Sigmoid colon (tissue), 6 donors: ENCODE measurements at regions not wholly inside any gene's neighbourhood (a gene's known extent, or its start where the extent isn't known, plus 50 kb on each side); places are given as distances from the start of the nearest gene placed in this dataset.

Source experiments
- DNase-seq: peaks from one replicate; pipeline ENCODE4 v3.0.0-alpha.2; 2019
- H3K27ac ChIP-seq, 4 donors: fragments of 200-600 bp; sonication (generic); one replicate each; pipeline ENCODE4 v1.5.1; 2016 to 2019; ENCODE audit warnings: mild to moderate bottlenecking in 1 of 4
- H3K27me3 ChIP-seq, 3 donors: fragments of 200-600 bp; sonication (generic); one replicate each; pipeline ENCODE4 v1.5.1; 2019; ENCODE audit warnings: mild to moderate bottlenecking in 1 of 3
- H3K36me3 ChIP-seq, 4 donors: fragments of 200-600 bp; sonication (generic); one replicate each; pipeline ENCODE4 v1.5.1; 2016 to 2019
- H3K4me1 ChIP-seq, 4 donors: fragments of 200-600 bp; sonication (generic); one replicate each; pipeline ENCODE4 v1.5.1; 2017 to 2019
- H3K4me3 ChIP-seq, 4 donors: fragments of 200-600 bp; sonication (generic); one replicate each; pipeline ENCODE4 v1.5.1; 2017 to 2019; ENCODE audit warnings: mild to moderate bottlenecking in 2 of 4, moderate library complexity in 1 of 4
- H3K9me3 ChIP-seq, 4 donors: fragments of 200-600 bp in 3 of 4; sonication (generic) in 3 of 4; one replicate each; pipeline versions ENCODE4 v1.5.1 to v1.6.1; 2013 to 2019
- EP300 ChIP-seq, 4 donors: sonication (generic); formaldehyde crosslinking; IDR thresholded peaks; one replicate each; pipeline ENCODE4 v1.6.1; 2017; ENCODE audit warnings: antibody characterized with exemption in 4 of 4
- POLR2A ChIP-seq, 2 donors: fragments of 450-650 bp; IDR thresholded peaks; one replicate each; pipeline ENCODE4 v1.6.1; 2016; ENCODE audit warnings: antibody characterized with exemption in 2 of 2, mild to moderate bottlenecking in 2 of 2, moderate library complexity in 2 of 2
- POLR2AphosphoS5 ChIP-seq, 4 donors: sonication (generic); formaldehyde crosslinking; IDR thresholded peaks; one replicate each; pipeline ENCODE4 v1.6.1; 2017; ENCODE audit warnings: antibody characterized with exemption in 4 of 4
- WGBS, 2 donors: extraction: QIAGEN DNeasy Blood & Tissue Kit; methylation state at CpG; one replicate each; pipeline ENCODE4 v1.1.7; 2013; 5-methylcytosine and 5-hydroxymethylcytosine counted together
- intact Hi-C: fragments of 100-400 bp; cut with DNase I; formaldehyde crosslinking; loops from one replicate; pipeline ENCODE4 v1.15.1; 2023
- small RNA-seq, 3 donors: library from RNA; depleted of rRNA; stranded (forward); fragments of <200 nt; gene quantifications; one replicate each; pipeline ENCODE3, GENCODE V24; 2016
- TF ChIP-seq, protein P1 (sequence below), 4 experiments: fragments of 450-650 bp in 3 of 4; fragments of 200-600 bp in 1 of 4; IDR thresholded peaks; one replicate each; pipeline ENCODE4 v1.5.1; 2016 to 2019; ENCODE audit warnings: antibody characterized with exemption in 4 of 4, mild to moderate bottlenecking in 3 of 4, moderate library complexity in 2 of 4
- donor health status: healthy with polysubstance abuse.
- donor health status: healthy.

DNA sequence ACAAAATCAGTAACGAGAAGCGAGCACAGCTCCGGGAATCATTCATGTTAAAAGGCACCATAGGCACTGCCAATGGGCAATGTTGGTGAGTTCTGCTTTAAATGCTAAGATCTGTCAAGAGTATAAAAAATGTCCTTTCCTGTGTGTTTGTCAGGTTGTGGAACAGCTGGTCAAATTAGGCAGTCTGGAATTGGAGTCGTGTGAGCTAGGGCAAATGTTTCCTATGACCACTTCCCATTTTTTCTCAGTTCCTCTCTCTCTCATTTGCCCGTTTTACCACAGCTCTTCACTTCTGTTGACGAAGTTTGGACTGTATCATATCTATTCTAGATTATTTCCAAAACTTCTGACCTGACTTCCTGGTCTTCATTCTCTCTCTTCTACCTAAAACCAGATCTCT lies 60.8 kb upstream of the GOLIM4 start:
- intact Hi-C loops = no loop called here
- Histone ChIP-seq H3K27ac (no peak overlapping the region), H3K9me3 (peaks cover 0 to 11% (median 0%) of the 10 kb centered on the region in 4 donors), H3K4me1 (peaks cover 0 to 13% (median 4%) of the 10 kb centered on the region in 4 donors), H3K27me3 (no peaks in the 10 kb centered on the region), H3K4me3 (no peak overlapping the region), H3K36me3 (no peaks in the 10 kb centered on the region)
- DNase-seq = no peak
- 62 to 81% methylated on average over 6 of the region's 6 CpGs for WGBS, 2 donors
- TF ChIP-seq POLR2AphosphoS5 (IDR thresholded peaks at IDR 0.05) (no peak), POLR2A (IDR thresholded peaks at IDR 0.05) (no peak)

DNA sequence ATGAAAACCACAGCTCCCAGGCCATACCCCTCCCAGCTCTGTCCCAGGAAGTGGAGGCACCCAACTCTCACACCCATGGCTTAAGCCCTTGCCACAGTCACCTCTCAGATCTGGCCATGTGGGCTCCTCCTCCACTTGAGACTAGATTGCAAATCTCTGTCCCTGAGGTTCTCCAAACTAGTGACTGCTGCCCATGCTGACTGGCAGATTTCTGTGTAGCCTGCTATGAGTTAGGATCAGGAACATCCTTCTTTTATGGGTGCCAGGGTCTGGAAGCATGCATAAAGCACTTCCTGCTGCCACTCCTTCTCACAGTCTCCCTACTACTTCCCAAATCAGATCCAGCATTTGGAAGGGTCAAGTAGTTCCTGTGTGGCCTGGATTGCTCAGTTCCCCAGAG lies 59.6 kb upstream of the GOLIM4 start:
- DNase-seq = no peak
- TF ChIP-seq, protein P1, sequence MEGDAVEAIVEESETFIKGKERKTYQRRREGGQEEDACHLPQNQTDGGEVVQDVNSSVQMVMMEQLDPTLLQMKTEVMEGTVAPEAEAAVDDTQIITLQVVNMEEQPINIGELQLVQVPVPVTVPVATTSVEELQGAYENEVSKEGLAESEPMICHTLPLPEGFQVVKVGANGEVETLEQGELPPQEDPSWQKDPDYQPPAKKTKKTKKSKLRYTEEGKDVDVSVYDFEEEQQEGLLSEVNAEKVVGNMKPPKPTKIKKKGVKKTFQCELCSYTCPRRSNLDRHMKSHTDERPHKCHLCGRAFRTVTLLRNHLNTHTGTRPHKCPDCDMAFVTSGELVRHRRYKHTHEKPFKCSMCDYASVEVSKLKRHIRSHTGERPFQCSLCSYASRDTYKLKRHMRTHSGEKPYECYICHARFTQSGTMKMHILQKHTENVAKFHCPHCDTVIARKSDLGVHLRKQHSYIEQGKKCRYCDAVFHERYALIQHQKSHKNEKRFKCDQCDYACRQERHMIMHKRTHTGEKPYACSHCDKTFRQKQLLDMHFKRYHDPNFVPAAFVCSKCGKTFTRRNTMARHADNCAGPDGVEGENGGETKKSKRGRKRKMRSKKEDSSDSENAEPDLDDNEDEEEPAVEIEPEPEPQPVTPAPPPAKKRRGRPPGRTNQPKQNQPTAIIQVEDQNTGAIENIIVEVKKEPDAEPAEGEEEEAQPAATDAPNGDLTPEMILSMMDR (IDR thresholded peaks at IDR 0.05) = no peak
- no peak for TF ChIP-seq EP300 (IDR thresholded peaks at IDR 0.05)
- no peak for TF ChIP-seq POLR2AphosphoS5 (IDR thresholded peaks at IDR 0.05)
- no peak for TF ChIP-seq POLR2A (IDR thresholded peaks at IDR 0.05)
- H3K4me3 ChIP-seq = no peak overlapping the region
- intact Hi-C loops = no loop called here
- H3K9me3 ChIP-seq = peaks cover 0 to 11% (median 0%) of the 10 kb centered on the region in 4 donors
- peaks cover 0 to 2% (median 0%) of the 10 kb centered on the region in 4 donors for H3K4me1 ChIP-seq
- H3K27me3 ChIP-seq = no peaks in the 10 kb centered on the region
- no peaks in the 10 kb centered on the region for H3K36me3 ChIP-seq
- H3K27ac ChIP-seq = no peak overlapping the region

DNA sequence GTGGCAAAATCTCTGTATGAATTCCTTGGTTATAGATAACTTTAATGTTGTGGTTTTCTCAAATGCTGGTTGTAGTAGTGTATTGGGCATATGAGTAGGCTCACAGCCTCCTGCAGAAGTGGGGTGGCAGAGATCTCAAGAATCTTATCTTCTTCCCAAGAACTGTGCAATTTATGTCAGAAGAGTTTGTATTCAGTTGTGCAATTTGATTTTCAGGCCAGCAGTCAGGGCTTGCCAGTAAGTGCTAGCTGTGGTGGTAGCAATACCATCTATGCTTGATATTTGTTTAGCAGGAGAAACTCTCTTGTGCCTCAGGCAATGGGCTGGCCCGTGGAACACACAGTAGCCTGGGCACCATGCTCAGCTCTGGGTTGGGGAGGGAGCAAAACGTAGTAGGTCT lies 58.4 kb upstream of the GOLIM4 start:
- peaks cover 0 to 11% (median 0%) of the 10 kb centered on the region in 4 donors for H3K9me3 ChIP-seq
- 80 to 89% methylated on average over 2 of the region's 2 CpGs for WGBS, 2 donors
- no peaks in the 10 kb centered on the region for H3K36me3 ChIP-seq
- no peak overlapping the region for H3K27ac ChIP-seq
- no peak for DNase-seq
- no peaks in the 10 kb centered on the region for H3K4me1 ChIP-seq
- intact Hi-C loops = no loop called here
- TF ChIP-seq, protein P1 (IDR thresholded peaks at IDR 0.05) = no peak
- no peak for TF ChIP-seq POLR2AphosphoS5 (IDR thresholded peaks at IDR 0.05)
- no peak for TF ChIP-seq POLR2A (IDR thresholded peaks at IDR 0.05)
- TF ChIP-seq EP300 (IDR thresholded peaks at IDR 0.05) = no peak
- H3K4me3 ChIP-seq = no peak overlapping the region
- H3K27me3 ChIP-seq = no peaks in the 10 kb centered on the region

DNA sequence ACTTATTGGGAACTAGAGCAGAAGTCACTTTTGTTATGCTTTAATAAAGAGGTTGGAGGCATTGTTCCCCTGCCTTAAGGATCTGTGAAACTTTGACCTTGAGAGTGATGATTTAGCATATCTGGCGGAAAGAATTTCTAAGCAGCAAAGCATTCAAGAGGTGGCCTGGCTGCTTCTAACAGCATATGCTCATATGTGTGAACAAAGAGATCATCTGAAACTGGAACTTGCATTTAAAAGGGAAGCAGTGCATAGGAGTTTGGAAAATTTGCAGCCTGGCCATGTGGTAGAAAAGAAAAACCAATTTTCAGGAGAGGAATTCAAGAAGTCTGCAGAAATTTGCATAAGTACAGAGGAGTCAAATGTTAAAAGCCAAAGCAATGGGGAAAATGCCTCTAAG lies 56.4 kb upstream of the GOLIM4 start:
- Histone ChIP-seq H3K36me3 (no peaks in the 10 kb centered on the region), H3K9me3 (peaks cover 0 to 11% (median 0%) of the 10 kb centered on the region in 4 donors), H3K27me3 (no peaks in the 10 kb centered on the region), H3K4me3 (no peak overlapping the region), H3K27ac (no peak overlapping the region), H3K4me1 (no peaks in the 10 kb centered on the region)
- DNase-seq = no peak
- TF ChIP-seq POLR2AphosphoS5 (IDR thresholded peaks at IDR 0.05) (no peak), POLR2A (IDR thresholded peaks at IDR 0.05) (no peak), EP300 (IDR thresholded peaks at IDR 0.05) (no peak)
- TF ChIP-seq, protein P1 (IDR thresholded peaks at IDR 0.05) = no peak
- 98 to 99% methylated on average over 1 of the region's 1 CpG for WGBS, 2 donors
- intact Hi-C loops = no loop called here

Small RNA genes in the stretch of these regions (small RNA-seq; reads per million reads assigned to genes)
- gene MIR551B (0 reads per million in 3 donors), gene RNU2-20P (0 to 0.12 (median 0) reads per million in 3 donors)
